WTC11 (cell line): ENCODE measurements at regions not wholly inside any gene's neighbourhood (a gene's known extent, or its start where the extent isn't known, plus 50 kb on each side); places are given as distances from the start of the nearest gene placed in this dataset.
A peak's percentile ranks its signal among the peaks of the same experiment; 100 is the strongest.

ENCODE experiments used
- ATAC-seq: fragments of 200-7000 bp; cut with Tn5 transposase; 2 replicates; pipeline ENCODE4 v1.10.0; 2021; ENCODE audit warnings: mild to moderate bottlenecking, moderate library complexity
- CTCF ChIA-PET: fragments of 300-600 bp; sonication (Branson Sonifier 250); formaldehyde crosslinking; loops from one replicate; lab custom pipeline; 2021; ENCODE audit warnings: antibody characterized with exemption; lab: Charles Lee
- POLR2A ChIA-PET: fragments of 350-600 bp; sonication (Branson Sonifier 250); formaldehyde crosslinking; loops from one replicate; lab custom pipeline; 2021; ENCODE audit warnings: antibody characterized with exemption; lab: Charles Lee
- DNase-seq: peaks from one replicate; pipeline ENCODE4 v3.0.0; 2021; ENCODE audit warnings: low spot score
- H3K27ac Mint-ChIP-seq: 2 replicates; pipeline ENCODE4 v1.8.0; 2021; ENCODE audit warnings: mixed read lengths
- H3K27me3 Mint-ChIP-seq: 2 replicates; pipeline ENCODE4 v1.8.0; 2021; ENCODE audit warnings: low read depth, mild to moderate bottlenecking, moderate library complexity, mixed read lengths
- H3K36me3 Mint-ChIP-seq: 2 replicates; pipeline ENCODE4 v1.8.0; 2021; ENCODE audit warnings: mixed read lengths
- H3K4me1 Mint-ChIP-seq: 2 replicates; pipeline ENCODE4 v1.8.0; 2022; ENCODE audit warnings: mixed read lengths
- H3K4me3 Mint-ChIP-seq: 2 replicates; pipeline ENCODE4 v1.8.0; 2021; ENCODE audit warnings: mild to moderate bottlenecking, moderate library complexity, mixed read lengths
- H3K9me3 Mint-ChIP-seq: 2 replicates; pipeline ENCODE4 v1.8.0; 2021; ENCODE audit warnings: mixed read lengths
- ATF1 ChIP-seq: sonication (generic); formaldehyde crosslinking; IDR thresholded peaks from 2 replicates; pipeline ENCODE4 v1.8.1; 2023; ENCODE audit warnings: mild to moderate bottlenecking, moderate library complexity, missing genetic modification reagents
- ESRRA ChIP-seq: sonication (generic); formaldehyde crosslinking; IDR thresholded peaks from 2 replicates; pipeline ENCODE4 v1.8.1; 2022; ENCODE audit warnings: mild to moderate bottlenecking, missing genetic modification reagents, borderline replicate concordance
- MXD4 ChIP-seq: fragments of 250-450 bp; sonication (Bioruptor Pico); IDR thresholded peaks from 2 replicates; pipeline ENCODE4 v1.8.0; 2021; ENCODE audit warnings: mild to moderate bottlenecking, moderate library complexity, borderline replicate concordance
- NR2C2 ChIP-seq: sonication (generic); formaldehyde crosslinking; IDR thresholded peaks from 2 replicates; pipeline ENCODE4 v1.8.0; 2022; ENCODE audit warnings: mild to moderate bottlenecking, missing genetic modification reagents
- NR3C1 ChIP-seq: sonication (generic); formaldehyde crosslinking; conservative IDR thresholded peaks from 2 replicates; pipeline ENCODE4 v1.8.1; 2023; ENCODE audit warnings: low read depth, mild to moderate bottlenecking, missing genetic modification reagents
- OVOL2 ChIP-seq: fragments of 250-450 bp; sonication (Bioruptor Pico); IDR thresholded peaks from 2 replicates; pipeline ENCODE4 v1.9.0; 2021; ENCODE audit warnings: mild to moderate bottlenecking, borderline replicate concordance
- RORB ChIP-seq: fragments of 250-450 bp; sonication (Bioruptor Pico); IDR thresholded peaks from 2 replicates; pipeline ENCODE4 v1.9.0; 2021; ENCODE audit warnings: mild to moderate bottlenecking
- SOX15 ChIP-seq: fragments of 250-450 bp; sonication (Bioruptor Pico); IDR thresholded peaks from 2 replicates; pipeline ENCODE4 v1.9.0; 2021; ENCODE audit warnings: mild to moderate bottlenecking
- ZNF219 ChIP-seq: sonication (generic); formaldehyde crosslinking; IDR thresholded peaks from 2 replicates; pipeline ENCODE4 v1.8.0; 2023; ENCODE audit warnings: missing genetic modification reagents, mild to moderate bottlenecking, borderline replicate concordance
- ZNF263 ChIP-seq: sonication (generic); formaldehyde crosslinking; IDR thresholded peaks from 2 replicates; pipeline ENCODE4 v1.8.1; 2022; ENCODE audit warnings: low read depth, mild to moderate bottlenecking, moderate library complexity, missing genetic modification reagents
- ZNF396 ChIP-seq: fragments of 250-450 bp; sonication (Bioruptor Pico); IDR thresholded peaks from 2 replicates; pipeline ENCODE4 v1.8.0; 2021; ENCODE audit warnings: mild to moderate bottlenecking, moderate library complexity, borderline replicate concordance
- ZNF423 ChIP-seq: fragments of 250-450 bp; sonication (Bioruptor Pico); IDR thresholded peaks from 2 replicates; pipeline ENCODE4 v2.1.2; 2022; ENCODE audit warnings: mild to moderate bottlenecking, moderate library complexity
- TF ChIP-seq, protein P1 (sequence below): sonication (generic); formaldehyde crosslinking; IDR thresholded peaks from 2 replicates; pipeline ENCODE4 v1.8.1; 2023; ENCODE audit warnings: mild to moderate bottlenecking, missing genetic modification reagents
- TF ChIP-seq, protein P2 (sequence below): sonication (generic); formaldehyde crosslinking; IDR thresholded peaks from 2 replicates; pipeline ENCODE4 v1.8.0; 2023; ENCODE audit warnings: mild to moderate bottlenecking, missing genetic modification reagents
- TF ChIP-seq, protein P3 (sequence below): fragments of 250-450 bp; sonication (Bioruptor Pico); IDR thresholded peaks from 2 replicates; pipeline ENCODE4 v1.9.0; 2021; ENCODE audit warnings: mild to moderate bottlenecking, borderline replicate concordance
- TF ChIP-seq, protein P4 (sequence below): sonication (generic); formaldehyde crosslinking; IDR thresholded peaks from 2 replicates; pipeline ENCODE4 v1.8.1; 2023; ENCODE audit warnings: mild to moderate bottlenecking, missing genetic modification reagents, moderate library complexity
- TF ChIP-seq, protein P5 (sequence below): sonication (generic); formaldehyde crosslinking; conservative IDR thresholded peaks from 2 replicates; pipeline ENCODE4 v1.8.1; 2023; ENCODE audit warnings: mild to moderate bottlenecking, low read depth, missing genetic modification reagents, moderate library complexity
- TF ChIP-seq, protein P6 (sequence below): fragments of 250-450 bp; sonication (Bioruptor Pico); IDR thresholded peaks from 2 replicates; pipeline ENCODE4 v1.8.0; 2021; ENCODE audit warnings: mild to moderate bottlenecking

DNA sequence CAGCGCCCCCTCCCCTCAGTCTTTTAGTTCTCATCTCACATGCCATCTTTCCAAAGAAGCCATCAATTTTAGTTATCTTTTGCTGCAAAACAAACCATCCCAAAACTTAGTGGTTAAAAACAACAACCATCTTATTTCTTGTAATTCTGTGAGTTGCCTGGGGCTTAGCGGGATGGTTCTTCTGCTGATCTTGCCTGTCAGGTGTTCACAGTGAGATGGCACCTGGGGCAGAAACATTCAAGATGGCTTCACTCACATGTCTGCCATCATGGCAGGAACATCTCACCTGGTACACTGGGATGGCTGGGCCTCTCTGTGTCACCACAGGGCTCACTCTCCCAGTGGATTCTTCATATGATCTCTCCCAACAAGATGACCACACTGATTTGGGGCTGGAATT is 67.6 kb upstream of the KCNK12 start (continued):
- TF ChIP-seq, protein P1, sequence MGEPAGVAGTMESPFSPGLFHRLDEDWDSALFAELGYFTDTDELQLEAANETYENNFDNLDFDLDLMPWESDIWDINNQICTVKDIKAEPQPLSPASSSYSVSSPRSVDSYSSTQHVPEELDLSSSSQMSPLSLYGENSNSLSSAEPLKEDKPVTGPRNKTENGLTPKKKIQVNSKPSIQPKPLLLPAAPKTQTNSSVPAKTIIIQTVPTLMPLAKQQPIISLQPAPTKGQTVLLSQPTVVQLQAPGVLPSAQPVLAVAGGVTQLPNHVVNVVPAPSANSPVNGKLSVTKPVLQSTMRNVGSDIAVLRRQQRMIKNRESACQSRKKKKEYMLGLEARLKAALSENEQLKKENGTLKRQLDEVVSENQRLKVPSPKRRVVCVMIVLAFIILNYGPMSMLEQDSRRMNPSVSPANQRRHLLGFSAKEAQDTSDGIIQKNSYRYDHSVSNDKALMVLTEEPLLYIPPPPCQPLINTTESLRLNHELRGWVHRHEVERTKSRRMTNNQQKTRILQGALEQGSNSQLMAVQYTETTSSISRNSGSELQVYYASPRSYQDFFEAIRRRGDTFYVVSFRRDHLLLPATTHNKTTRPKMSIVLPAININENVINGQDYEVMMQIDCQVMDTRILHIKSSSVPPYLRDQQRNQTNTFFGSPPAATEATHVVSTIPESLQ (CRISPR knock-in tag), result no peak
- TF ChIP-seq SOX15 (CRISPR knock-in tag), result no peak
- no peak for TF ChIP-seq ESRRA (CRISPR knock-in tag)
- TF ChIP-seq ZNF396, result no peak
- TF ChIP-seq, all 79 proteins: peak for 0

DNA sequence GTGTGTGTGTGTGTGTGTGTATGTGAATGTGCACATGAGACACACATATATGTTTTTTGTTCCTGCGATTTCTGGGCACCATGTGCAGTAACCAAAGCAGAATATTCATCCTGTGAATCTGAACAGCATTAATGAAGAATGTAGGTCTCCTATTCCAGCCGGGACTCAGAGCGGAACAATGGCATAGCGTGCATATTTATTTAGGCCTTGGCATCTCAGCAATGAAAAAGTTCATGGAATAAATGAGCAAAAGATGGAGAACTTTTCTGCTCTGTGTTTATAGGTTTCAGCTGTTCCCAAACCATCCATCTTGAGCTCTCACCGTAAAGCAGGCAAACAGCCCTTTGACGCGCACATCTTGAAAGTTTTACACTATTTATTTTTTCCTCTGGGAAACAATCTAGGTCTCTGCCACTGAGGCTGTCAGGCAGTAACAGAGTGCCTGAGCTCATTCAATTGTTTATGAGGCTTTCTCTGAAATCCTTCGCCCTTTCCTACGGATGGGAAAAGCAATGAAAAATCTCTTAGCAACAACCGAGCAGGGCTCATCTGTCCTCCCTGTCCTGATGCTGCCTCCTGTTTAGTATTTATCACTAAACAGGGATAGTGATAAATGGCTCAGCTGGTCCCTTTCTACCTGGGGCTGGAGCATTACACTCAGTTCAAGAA is 65.9 kb upstream of the KCNK12 start:
- no peak for DNase-seq
- Mint-ChIP-seq H3K9me3 (peaks cover 16% of the 10 kb centered on the region), H3K4me1 (peaks cover 46% of the 10 kb centered on the region), H3K27me3 (peaks cover 3% of the 10 kb centered on the region; the same call in 1 of the 2 replicates)
- ATAC-seq, result no peak
- TF ChIP-seq ZNF263 (CRISPR knock-in tag) (no peak), NR3C1 (CRISPR knock-in tag) (no peak), ZNF219 (CRISPR knock-in tag) (no peak)
- TF ChIP-seq, protein P2, sequence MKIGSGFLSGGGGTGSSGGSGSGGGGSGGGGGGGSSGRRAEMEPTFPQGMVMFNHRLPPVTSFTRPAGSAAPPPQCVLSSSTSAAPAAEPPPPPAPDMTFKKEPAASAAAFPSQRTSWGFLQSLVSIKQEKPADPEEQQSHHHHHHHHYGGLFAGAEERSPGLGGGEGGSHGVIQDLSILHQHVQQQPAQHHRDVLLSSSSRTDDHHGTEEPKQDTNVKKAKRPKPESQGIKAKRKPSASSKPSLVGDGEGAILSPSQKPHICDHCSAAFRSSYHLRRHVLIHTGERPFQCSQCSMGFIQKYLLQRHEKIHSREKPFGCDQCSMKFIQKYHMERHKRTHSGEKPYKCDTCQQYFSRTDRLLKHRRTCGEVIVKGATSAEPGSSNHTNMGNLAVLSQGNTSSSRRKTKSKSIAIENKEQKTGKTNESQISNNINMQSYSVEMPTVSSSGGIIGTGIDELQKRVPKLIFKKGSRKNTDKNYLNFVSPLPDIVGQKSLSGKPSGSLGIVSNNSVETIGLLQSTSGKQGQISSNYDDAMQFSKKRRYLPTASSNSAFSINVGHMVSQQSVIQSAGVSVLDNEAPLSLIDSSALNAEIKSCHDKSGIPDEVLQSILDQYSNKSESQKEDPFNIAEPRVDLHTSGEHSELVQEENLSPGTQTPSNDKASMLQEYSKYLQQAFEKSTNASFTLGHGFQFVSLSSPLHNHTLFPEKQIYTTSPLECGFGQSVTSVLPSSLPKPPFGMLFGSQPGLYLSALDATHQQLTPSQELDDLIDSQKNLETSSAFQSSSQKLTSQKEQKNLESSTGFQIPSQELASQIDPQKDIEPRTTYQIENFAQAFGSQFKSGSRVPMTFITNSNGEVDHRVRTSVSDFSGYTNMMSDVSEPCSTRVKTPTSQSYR, result no peak
- TF ChIP-seq, protein P3, sequence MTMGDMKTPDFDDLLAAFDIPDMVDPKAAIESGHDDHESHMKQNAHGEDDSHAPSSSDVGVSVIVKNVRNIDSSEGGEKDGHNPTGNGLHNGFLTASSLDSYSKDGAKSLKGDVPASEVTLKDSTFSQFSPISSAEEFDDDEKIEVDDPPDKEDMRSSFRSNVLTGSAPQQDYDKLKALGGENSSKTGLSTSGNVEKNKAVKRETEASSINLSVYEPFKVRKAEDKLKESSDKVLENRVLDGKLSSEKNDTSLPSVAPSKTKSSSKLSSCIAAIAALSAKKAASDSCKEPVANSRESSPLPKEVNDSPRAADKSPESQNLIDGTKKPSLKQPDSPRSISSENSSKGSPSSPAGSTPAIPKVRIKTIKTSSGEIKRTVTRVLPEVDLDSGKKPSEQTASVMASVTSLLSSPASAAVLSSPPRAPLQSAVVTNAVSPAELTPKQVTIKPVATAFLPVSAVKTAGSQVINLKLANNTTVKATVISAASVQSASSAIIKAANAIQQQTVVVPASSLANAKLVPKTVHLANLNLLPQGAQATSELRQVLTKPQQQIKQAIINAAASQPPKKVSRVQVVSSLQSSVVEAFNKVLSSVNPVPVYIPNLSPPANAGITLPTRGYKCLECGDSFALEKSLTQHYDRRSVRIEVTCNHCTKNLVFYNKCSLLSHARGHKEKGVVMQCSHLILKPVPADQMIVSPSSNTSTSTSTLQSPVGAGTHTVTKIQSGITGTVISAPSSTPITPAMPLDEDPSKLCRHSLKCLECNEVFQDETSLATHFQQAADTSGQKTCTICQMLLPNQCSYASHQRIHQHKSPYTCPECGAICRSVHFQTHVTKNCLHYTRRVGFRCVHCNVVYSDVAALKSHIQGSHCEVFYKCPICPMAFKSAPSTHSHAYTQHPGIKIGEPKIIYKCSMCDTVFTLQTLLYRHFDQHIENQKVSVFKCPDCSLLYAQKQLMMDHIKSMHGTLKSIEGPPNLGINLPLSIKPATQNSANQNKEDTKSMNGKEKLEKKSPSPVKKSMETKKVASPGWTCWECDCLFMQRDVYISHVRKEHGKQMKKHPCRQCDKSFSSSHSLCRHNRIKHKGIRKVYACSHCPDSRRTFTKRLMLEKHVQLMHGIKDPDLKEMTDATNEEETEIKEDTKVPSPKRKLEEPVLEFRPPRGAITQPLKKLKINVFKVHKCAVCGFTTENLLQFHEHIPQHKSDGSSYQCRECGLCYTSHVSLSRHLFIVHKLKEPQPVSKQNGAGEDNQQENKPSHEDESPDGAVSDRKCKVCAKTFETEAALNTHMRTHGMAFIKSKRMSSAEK (CRISPR knock-in tag), result no peak
- TF ChIP-seq, all 79 proteins: peak for 0
- H3K4me3 Mint-ChIP-seq, result peak overlapping the region; percentile 5; the same call in 1 of the 2 replicates
- H3K36me3 Mint-ChIP-seq, result peaks cover 7% of the 10 kb centered on the region
- H3K27ac Mint-ChIP-seq, result peak overlapping the region; percentile 10
- ChIA-PET POLR2A (no interaction called here), CTCF (interaction anchor here (2.7 kb wide), 1 partner anchor 17 kb away, joined by 13 read pairs; no protein-coding TSS in a partner anchor)

DNA sequence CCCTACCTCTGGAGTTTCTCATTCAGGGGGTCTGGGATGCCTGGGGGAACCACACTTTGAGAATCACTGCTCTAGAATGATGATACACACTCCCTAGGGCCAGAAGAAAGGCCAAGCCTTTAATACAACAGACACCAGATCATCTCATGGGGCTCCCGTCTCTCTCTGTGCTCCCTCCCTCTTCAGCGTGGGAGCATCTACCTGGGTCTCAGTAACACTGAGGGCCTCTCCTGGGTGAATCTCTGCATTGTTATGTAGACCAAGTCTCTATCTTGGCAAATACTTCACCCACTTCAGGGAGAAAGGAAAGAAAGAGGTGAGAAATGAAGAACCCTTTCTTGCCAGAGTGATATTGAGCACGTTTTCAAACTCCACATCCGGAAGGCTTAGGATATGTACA is 65.4 kb upstream of the KCNK12 start:
- peak overlapping the region; percentile 31; the same call in 1 of the 2 replicates for H3K27ac Mint-ChIP-seq
- H3K4me3 Mint-ChIP-seq, result peak overlapping the region; percentile 5; the same call in 1 of the 2 replicates
- DNase-seq, result no peak
- ChIA-PET POLR2A (no interaction called here), CTCF (interaction anchor here (2.7 kb wide), 1 partner anchor 18 kb away, joined by 13 read pairs; no protein-coding TSS in a partner anchor)
- peaks cover 3% of the 10 kb centered on the region; the same call in 1 of the 2 replicates for H3K27me3 Mint-ChIP-seq
- H3K9me3 Mint-ChIP-seq, result peaks cover 16% of the 10 kb centered on the region
- ATAC-seq, result peak; percentile 81
- peaks cover 7% of the 10 kb centered on the region for H3K36me3 Mint-ChIP-seq
- H3K4me1 Mint-ChIP-seq, result peaks cover 41% of the 10 kb centered on the region
- TF ChIP-seq, protein P4, sequence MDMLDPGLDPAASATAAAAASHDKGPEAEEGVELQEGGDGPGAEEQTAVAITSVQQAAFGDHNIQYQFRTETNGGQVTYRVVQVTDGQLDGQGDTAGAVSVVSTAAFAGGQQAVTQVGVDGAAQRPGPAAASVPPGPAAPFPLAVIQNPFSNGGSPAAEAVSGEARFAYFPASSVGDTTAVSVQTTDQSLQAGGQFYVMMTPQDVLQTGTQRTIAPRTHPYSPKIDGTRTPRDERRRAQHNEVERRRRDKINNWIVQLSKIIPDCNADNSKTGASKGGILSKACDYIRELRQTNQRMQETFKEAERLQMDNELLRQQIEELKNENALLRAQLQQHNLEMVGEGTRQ, result no peak
- no peak for TF ChIP-seq OVOL2 (CRISPR knock-in tag)
- TF ChIP-seq, protein P5, sequence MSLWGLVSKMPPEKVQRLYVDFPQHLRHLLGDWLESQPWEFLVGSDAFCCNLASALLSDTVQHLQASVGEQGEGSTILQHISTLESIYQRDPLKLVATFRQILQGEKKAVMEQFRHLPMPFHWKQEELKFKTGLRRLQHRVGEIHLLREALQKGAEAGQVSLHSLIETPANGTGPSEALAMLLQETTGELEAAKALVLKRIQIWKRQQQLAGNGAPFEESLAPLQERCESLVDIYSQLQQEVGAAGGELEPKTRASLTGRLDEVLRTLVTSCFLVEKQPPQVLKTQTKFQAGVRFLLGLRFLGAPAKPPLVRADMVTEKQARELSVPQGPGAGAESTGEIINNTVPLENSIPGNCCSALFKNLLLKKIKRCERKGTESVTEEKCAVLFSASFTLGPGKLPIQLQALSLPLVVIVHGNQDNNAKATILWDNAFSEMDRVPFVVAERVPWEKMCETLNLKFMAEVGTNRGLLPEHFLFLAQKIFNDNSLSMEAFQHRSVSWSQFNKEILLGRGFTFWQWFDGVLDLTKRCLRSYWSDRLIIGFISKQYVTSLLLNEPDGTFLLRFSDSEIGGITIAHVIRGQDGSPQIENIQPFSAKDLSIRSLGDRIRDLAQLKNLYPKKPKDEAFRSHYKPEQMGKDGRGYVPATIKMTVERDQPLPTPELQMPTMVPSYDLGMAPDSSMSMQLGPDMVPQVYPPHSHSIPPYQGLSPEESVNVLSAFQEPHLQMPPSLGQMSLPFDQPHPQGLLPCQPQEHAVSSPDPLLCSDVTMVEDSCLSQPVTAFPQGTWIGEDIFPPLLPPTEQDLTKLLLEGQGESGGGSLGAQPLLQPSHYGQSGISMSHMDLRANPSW (CRISPR knock-in tag), result no peak
- TF ChIP-seq ATF1, result no peak
- no peak for TF ChIP-seq ZNF423 (CRISPR knock-in tag)
- TF ChIP-seq, protein P6, sequence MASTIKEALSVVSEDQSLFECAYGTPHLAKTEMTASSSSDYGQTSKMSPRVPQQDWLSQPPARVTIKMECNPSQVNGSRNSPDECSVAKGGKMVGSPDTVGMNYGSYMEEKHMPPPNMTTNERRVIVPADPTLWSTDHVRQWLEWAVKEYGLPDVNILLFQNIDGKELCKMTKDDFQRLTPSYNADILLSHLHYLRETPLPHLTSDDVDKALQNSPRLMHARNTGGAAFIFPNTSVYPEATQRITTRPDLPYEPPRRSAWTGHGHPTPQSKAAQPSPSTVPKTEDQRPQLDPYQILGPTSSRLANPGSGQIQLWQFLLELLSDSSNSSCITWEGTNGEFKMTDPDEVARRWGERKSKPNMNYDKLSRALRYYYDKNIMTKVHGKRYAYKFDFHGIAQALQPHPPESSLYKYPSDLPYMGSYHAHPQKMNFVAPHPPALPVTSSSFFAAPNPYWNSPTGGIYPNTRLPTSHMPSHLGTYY (CRISPR knock-in tag), result no peak
- no peak for TF ChIP-seq MXD4 (CRISPR knock-in tag)
- TF ChIP-seq ZNF219 (CRISPR knock-in tag), result no peak
- no peak for TF ChIP-seq NR3C1 (CRISPR knock-in tag)
- no peak for TF ChIP-seq NR2C2 (CRISPR knock-in tag)
- no peak for TF ChIP-seq RORB (CRISPR knock-in tag)
